Nephron (organoid): ENCODE measurements at regions not wholly inside any gene's neighbourhood (a gene's known extent, or its start where the extent isn't known, plus 50 kb on each side); places are given as distances from the start of the nearest gene placed in this dataset.

ENCODE experiments used
- H3K27ac Mint-ChIP-seq, 3 experiments: 2 replicates each; pipeline ENCODE4 v1.8.0; 2020; ENCODE audit warnings: mixed read lengths in 3 of 3, mild to moderate bottlenecking in 2 of 3, moderate library complexity in 1 of 3
- H3K27me3 Mint-ChIP-seq: 2 replicates; pipeline ENCODE4 v1.8.0; 2021; ENCODE audit warnings: low read depth, mild to moderate bottlenecking, moderate library complexity, mixed read lengths
- H3K36me3 Mint-ChIP-seq: 2 replicates; pipeline ENCODE4 v1.8.0; 2020; ENCODE audit warnings: low read depth, mixed read lengths
- H3K4me1 Mint-ChIP-seq: 2 replicates; pipeline ENCODE4 v1.8.0; 2020; ENCODE audit warnings: mixed read lengths
- H3K4me3 Mint-ChIP-seq, 3 experiments: 2 replicates each; pipeline ENCODE4 v1.8.0; 2020; ENCODE audit warnings: mild to moderate bottlenecking in 3 of 3, mixed read lengths in 3 of 3, moderate library complexity in 2 of 3
- H3K9me3 Mint-ChIP-seq: 2 replicates; pipeline ENCODE4 v1.8.0; 2020; ENCODE audit warnings: mixed read lengths
- TF ChIP-seq, protein P1 (sequence below), 3 experiments: fragments of 200-600 bp; sonication (generic); IDR thresholded peaks; one replicate each; pipeline ENCODE4 v1.5.0; 2021; ENCODE audit warnings: antibody characterized with exemption in 3 of 3; ENCODE audit not compliant: unreplicated experiment in 3 of 3

DNA sequence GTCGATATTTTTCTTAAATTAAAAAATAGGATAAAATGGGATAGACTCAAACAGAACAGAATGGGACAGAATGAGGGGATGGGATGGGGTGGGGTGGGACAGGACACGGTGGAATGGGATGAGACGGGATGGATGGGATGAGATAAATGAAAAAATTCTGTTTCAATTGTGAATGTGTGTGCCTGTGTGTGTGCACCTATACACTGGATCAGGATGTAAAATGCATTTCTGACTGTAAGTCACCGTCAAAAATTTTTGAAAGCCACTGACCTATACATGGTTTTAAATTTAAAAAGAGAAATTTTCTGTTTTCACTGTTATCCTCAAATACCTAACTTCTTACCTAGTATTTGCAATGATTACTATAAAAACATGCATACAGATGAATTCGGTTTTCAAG lies 108.7 kb upstream of the UBE2E2 start:
- Mint-ChIP-seq H3K9me3 (peaks cover 20% of the 10 kb centered on the region), H3K4me1 (peaks cover 6% of the 10 kb centered on the region), H3K4me3 (no peak overlapping the region), H3K36me3 (no peaks in the 10 kb centered on the region), H3K27ac (no peak overlapping the region), H3K27me3 (no peaks in the 10 kb centered on the region)
- TF ChIP-seq, protein P1, sequence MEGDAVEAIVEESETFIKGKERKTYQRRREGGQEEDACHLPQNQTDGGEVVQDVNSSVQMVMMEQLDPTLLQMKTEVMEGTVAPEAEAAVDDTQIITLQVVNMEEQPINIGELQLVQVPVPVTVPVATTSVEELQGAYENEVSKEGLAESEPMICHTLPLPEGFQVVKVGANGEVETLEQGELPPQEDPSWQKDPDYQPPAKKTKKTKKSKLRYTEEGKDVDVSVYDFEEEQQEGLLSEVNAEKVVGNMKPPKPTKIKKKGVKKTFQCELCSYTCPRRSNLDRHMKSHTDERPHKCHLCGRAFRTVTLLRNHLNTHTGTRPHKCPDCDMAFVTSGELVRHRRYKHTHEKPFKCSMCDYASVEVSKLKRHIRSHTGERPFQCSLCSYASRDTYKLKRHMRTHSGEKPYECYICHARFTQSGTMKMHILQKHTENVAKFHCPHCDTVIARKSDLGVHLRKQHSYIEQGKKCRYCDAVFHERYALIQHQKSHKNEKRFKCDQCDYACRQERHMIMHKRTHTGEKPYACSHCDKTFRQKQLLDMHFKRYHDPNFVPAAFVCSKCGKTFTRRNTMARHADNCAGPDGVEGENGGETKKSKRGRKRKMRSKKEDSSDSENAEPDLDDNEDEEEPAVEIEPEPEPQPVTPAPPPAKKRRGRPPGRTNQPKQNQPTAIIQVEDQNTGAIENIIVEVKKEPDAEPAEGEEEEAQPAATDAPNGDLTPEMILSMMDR (IDR thresholded peaks at IDR 0.05; ENCODE audit: unreplicated experiment in 3 of 3) = no peak

DNA sequence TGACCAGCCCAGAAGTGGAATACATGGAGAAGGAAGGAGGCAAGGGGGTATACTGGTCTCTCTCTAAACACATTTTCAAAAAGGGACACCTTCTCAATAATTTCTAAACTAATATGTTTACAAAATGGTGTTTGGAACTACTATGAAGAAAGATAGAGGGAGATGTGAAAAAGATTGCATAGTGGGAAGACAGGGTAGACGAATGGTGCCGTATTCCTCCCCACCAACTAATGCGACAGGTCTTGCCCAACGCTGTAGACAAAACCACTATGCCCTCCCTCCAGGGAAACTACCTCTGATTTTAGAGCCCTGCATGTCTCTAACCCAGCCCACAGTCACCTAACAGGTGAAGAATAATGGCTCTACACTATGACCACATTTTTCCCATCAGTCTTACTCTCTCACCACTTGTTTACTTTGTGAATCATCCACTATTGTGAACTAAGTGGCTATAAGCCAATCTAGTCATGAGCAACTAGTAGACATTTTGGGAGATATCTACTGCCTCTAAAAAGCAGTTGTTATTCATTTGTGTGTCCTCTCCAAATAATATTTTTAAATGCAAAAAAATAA lies 108.2 kb upstream of the UBE2E2 start:
- H3K4me1 Mint-ChIP-seq = peaks cover 6% of the 10 kb centered on the region
- peaks cover 20% of the 10 kb centered on the region for H3K9me3 Mint-ChIP-seq
- TF ChIP-seq, protein P1 (IDR thresholded peaks at IDR 0.05; ENCODE audit: unreplicated experiment in 3 of 3) = no peak
- no peak overlapping the region for H3K4me3 Mint-ChIP-seq
- H3K27me3 Mint-ChIP-seq = no peaks in the 10 kb centered on the region
- no peak overlapping the region for H3K27ac Mint-ChIP-seq
- H3K36me3 Mint-ChIP-seq = no peaks in the 10 kb centered on the region

DNA sequence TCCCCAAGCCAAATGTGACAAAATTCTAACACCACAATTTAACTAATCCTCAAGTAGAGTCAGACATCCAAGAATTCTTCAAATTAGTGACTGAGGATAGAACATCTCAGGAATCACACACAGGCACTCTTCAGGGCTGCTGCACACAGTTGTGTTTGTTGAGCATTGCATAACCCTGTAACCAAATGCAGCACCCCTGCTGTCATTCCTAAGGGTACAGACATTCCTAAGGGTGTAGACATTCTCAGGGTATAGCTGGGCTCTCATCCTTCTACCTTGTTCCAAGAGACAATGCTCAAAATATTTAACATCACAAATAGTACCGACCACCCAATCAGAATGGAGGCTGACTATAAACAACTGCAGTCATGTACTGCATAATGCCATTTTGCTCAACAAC lies 107.1 kb upstream of the UBE2E2 start:
- Mint-ChIP-seq H3K9me3 (peaks cover 20% of the 10 kb centered on the region), H3K4me1 (peaks cover 6% of the 10 kb centered on the region), H3K4me3 (no peak overlapping the region)

DNA sequence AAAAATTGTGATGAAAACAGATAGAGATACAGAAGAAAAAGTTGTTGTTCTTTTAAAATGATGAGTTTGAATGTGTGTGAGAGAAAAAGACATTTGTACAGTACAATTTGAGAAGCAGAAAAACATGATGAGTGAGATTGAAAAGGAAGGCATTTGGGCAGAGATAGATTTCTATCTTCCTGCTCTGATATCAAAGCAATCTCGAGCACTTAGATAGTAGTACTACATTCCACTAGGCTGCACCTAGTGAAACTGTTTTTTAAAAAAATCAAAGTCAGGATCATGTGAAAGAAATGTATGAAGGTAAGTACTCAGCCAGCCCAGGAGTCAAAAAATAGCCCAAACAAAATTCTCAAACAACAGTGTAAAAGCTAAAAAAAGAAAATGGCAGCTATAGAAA lies 104.1 kb upstream of the UBE2E2 start:
- Mint-ChIP-seq H3K36me3 (no peaks in the 10 kb centered on the region), H3K4me1 (peaks cover 6% of the 10 kb centered on the region), H3K27me3 (no peaks in the 10 kb centered on the region), H3K4me3 (no peak overlapping the region), H3K27ac (no peak overlapping the region), H3K9me3 (peaks cover 3% of the 10 kb centered on the region)
- TF ChIP-seq, protein P1 (IDR thresholded peaks at IDR 0.05; ENCODE audit: unreplicated experiment in 3 of 3) = no peak

More for the DNA sequence above, 107.1 kb upstream of the UBE2E2 start:
- H3K27ac Mint-ChIP-seq = no peak overlapping the region
- TF ChIP-seq, protein P1 (IDR thresholded peaks at IDR 0.05; ENCODE audit: unreplicated experiment in 3 of 3) = no peak
- no peaks in the 10 kb centered on the region for H3K36me3 Mint-ChIP-seq
- H3K27me3 Mint-ChIP-seq = no peaks in the 10 kb centered on the region

DNA sequence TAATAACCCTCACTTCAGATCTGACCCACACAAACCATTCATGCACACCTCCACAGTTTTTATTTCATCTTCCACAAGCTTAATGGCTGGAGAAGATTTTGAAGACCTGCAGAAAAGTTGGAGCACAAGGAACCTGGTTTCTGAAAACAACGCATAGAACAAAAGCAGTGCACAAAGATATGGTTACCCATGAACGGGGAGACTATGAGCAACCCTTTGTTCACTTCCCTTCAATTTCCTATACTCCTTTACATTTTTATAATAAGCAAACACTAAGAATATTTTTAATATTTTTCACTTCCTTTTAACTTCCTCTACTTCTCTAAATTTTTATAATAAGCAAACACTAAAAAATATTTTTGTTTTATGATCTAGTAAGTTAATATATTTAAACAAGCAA lies 103.5 kb upstream of the UBE2E2 start:
- H3K27me3 Mint-ChIP-seq = no peaks in the 10 kb centered on the region
- TF ChIP-seq, protein P1 (IDR thresholded peaks at IDR 0.05; ENCODE audit: unreplicated experiment in 3 of 3) = no peak
- no peak overlapping the region for H3K27ac Mint-ChIP-seq
- H3K4me1 Mint-ChIP-seq = peaks cover 6% of the 10 kb centered on the region
- H3K4me3 Mint-ChIP-seq = no peak overlapping the region
- peaks cover 3% of the 10 kb centered on the region for H3K9me3 Mint-ChIP-seq
- H3K36me3 Mint-ChIP-seq = no peaks in the 10 kb centered on the region

DNA sequence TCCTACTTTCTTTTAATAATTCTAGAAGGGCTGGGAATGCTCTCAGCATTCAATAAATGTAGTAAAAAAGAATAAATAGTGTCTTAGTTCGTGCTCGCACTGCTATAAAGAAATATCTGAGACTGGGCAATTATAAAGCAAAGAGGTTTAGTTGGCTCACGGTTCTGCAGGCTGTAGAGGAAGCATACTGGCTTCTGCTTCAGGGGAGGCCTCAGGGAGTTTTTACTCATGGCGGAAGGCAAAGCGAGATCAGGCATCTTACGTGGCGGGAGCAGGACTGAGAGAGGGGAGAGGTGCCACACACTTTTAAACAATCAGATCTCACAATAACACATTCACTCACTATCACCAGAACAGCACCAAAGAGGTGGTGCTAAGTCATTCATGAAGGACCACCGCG lies 103.0 kb upstream of the UBE2E2 start:
- TF ChIP-seq, protein P1 (IDR thresholded peaks at IDR 0.05; ENCODE audit: unreplicated experiment in 3 of 3) = no peak
- no peak overlapping the region for H3K27ac Mint-ChIP-seq
- H3K4me3 Mint-ChIP-seq = no peak overlapping the region
- H3K4me1 Mint-ChIP-seq = peaks cover 6% of the 10 kb centered on the region
- H3K27me3 Mint-ChIP-seq = no peaks in the 10 kb centered on the region
- peaks cover under 1% of the 10 kb centered on the region for H3K9me3 Mint-ChIP-seq
- H3K36me3 Mint-ChIP-seq = no peaks in the 10 kb centered on the region
